ENCODE measurements at regions not wholly inside any gene's neighbourhood (a gene's known extent, or its start where the extent isn't known, plus 50 kb on each side); places are given as distances from the start of the nearest gene placed in this dataset.
"Not testable (repeated sequence)": the region's sequence is repeated elsewhere in the genome, so short reads cannot be mapped to it uniquely, and the experiment has no call there.

GRCh38 chr3:110015231-110015963, 678.1 kb upstream of the DPPA4 start:
- no peak for FAIRE-seq

- FAIRE-seq, result no peak
Measured at GRCh38 chr3:110016235-110016815, 679.0 kb upstream of the DPPA4 start.

GRCh38 chr3:110017304-110017703, 680.0 kb upstream of the DPPA4 start:
- FAIRE-seq, result no peak

- no peak for FAIRE-seq
Measured at GRCh38 chr3:110021659-110022058, 684.3 kb upstream of the DPPA4 start.

- FAIRE-seq, result not testable (repeated sequence)
Measured at GRCh38 chr3:110023022-110023421, 685.7 kb upstream of the DPPA4 start.

GRCh38 chr3:110026421-110026820, 689.1 kb upstream of the DPPA4 start:
- no peak for FAIRE-seq

GRCh38 chr3:110027446-110028080, 690.2 kb upstream of the DPPA4 start:
- FAIRE-seq, result no peak

GRCh38 chr3:110031975-110032374, 694.6 kb upstream of the DPPA4 start:
- FAIRE-seq, result no peak

- FAIRE-seq, result no peak
Measured at GRCh38 chr3:110059431-110059830, 722.1 kb upstream of the DPPA4 start.

- no peak for FAIRE-seq
Measured at GRCh38 chr3:110062716-110063115, 725.4 kb upstream of the DPPA4 start.

- FAIRE-seq, result no peak
Measured at GRCh38 chr3:110063178-110063577, 725.8 kb upstream of the DPPA4 start.

- FAIRE-seq, result no peak
Measured at GRCh38 chr3:110066206-110066605, 728.9 kb upstream of the DPPA4 start.

- no peak for FAIRE-seq
Measured at GRCh38 chr3:110067527-110067926, 730.2 kb upstream of the DPPA4 start.

GRCh38 chr3:110069761-110070160, 732.4 kb upstream of the DPPA4 start:
- no peak for FAIRE-seq

- FAIRE-seq, result no peak
Measured at GRCh38 chr3:110070161-110070916, 733.0 kb upstream of the DPPA4 start.

GRCh38 chr3:110074095-110074494, 736.7 kb upstream of the DPPA4 start:
- no peak for FAIRE-seq

GRCh38 chr3:110077093-110077492, 739.7 kb upstream of the DPPA4 start:
- FAIRE-seq, result no peak

- FAIRE-seq, result no peak
Measured at GRCh38 chr3:110093411-110093810, 756.1 kb upstream of the DPPA4 start.

GRCh38 chr3:110093812-110094401, 756.6 kb upstream of the DPPA4 start:
- no peak for FAIRE-seq

GRCh38 chr3:110099711-110100110, 762.4 kb upstream of the DPPA4 start:
- no peak for FAIRE-seq

- FAIRE-seq, result no peak
Measured at GRCh38 chr3:110101361-110101760, 764.0 kb upstream of the DPPA4 start.

GRCh38 chr3:110106805-110107204, 769.5 kb upstream of the DPPA4 start:
- FAIRE-seq, result no peak

- FAIRE-seq, result no peak
Measured at GRCh38 chr3:110123946-110124345, 786.6 kb upstream of the DPPA4 start.
